ENCODE measurements at regions not wholly inside any gene's neighbourhood (a gene's known extent, or its start where the extent isn't known, plus 50 kb on each side); places are given as distances from the start of the nearest gene placed in this dataset.

DNA sequence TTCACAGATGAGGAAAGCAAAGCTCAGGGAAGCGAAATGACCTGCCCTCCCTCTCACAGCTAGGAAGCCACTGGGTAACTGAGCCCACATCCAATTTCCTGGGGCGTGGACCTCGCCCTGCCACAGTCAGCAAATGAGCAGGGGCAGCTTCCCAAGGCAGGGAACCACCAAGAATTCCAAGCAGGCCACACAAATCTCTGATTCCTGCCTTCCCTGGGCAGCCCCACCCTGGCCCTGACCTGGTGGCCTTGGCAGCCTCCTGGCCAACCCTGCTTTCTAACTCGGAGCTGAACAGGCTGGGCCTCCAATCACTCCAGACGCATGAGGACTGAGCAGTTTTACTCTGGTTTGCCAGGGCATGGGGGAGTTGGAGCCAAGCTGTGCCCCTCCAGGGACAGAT, 203.7 kb upstream of the TLE3 start:
- no peak for TF ChIP-seq CTCF (IDR thresholded peaks at IDR 0.05)
- no peaks in the 10 kb centered on the region for H3K36me3 ChIP-seq
- peaks cover 4% of the 10 kb centered on the region for H3K9me3 ChIP-seq
- no peak overlapping the region for H3K27ac ChIP-seq
- no peak for DNase-seq (ENCODE audit: low spot score)
- no peaks in the 10 kb centered on the region for H3K27me3 ChIP-seq (replicated peaks; ENCODE audit: insufficient read depth)
- ATAC-seq (ENCODE audit: insufficient number of reproducible peaks, low FRiP score, low read depth), result no peak
- no peak overlapping the region for H3K4me3 ChIP-seq
- no peaks in the 10 kb centered on the region for H3K4me1 ChIP-seq (ENCODE audit: control insufficient read depth in 1 of 2, low read depth in 2 of 2)

DNA sequence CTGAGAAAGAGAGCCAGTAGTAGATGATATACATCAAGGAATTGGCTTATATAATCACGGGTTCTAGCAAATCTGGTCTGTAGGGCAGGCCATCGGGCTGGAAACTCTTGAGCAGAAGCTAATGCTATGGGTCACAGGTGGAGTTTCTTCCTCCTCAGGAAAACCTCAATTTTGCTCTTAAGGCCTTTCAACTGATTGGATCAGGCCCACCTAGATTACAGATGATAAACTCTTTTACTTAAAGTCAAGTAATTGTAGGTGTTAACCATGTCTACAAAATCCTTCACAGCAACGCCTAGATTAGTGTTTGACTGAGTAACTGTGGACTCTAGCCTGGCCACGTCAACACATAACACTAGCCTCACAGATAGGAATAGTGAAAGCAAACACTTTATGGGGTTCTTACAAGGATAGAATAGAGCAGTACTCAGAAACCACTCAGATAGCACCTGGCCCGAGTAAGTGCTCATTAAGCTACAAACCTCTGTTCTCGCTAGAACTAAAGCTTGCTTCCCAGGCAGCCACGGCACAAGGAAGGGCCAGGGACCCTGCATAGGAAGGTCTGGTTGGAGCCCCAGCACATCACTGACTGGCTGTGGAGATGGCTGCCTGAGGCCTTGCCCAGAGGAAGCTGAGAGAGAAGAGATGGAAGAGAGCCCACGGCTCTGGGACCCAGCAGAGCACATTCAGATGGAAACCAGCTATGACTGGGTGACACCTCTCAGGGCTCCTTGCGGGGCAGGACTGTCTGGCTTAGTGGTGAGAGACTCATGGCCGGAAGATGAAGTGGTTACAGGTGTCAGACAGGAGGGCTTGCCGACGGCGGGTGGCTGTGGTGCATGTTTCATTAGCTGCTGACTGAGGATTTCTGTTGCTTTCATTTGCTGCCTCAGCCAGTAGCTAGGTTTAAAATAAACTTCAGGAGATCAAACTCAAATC, 202.5 kb upstream of the TLE3 start:
- Histone ChIP-seq H3K4me1 (ENCODE audit: control insufficient read depth in 1 of 2, low read depth in 2 of 2) (no peaks in the 10 kb centered on the region), H3K4me3 (no peak overlapping the region), H3K27me3 (replicated peaks; ENCODE audit: insufficient read depth) (no peaks in the 10 kb centered on the region), H3K27ac (no peak overlapping the region), H3K9me3 (peaks cover 4% of the 10 kb centered on the region), H3K36me3 (no peaks in the 10 kb centered on the region)
- no peak for TF ChIP-seq CTCF (IDR thresholded peaks at IDR 0.05)
- no peak for DNase-seq (ENCODE audit: low spot score)
- no peak for ATAC-seq (ENCODE audit: insufficient number of reproducible peaks, low FRiP score, low read depth)

DNA sequence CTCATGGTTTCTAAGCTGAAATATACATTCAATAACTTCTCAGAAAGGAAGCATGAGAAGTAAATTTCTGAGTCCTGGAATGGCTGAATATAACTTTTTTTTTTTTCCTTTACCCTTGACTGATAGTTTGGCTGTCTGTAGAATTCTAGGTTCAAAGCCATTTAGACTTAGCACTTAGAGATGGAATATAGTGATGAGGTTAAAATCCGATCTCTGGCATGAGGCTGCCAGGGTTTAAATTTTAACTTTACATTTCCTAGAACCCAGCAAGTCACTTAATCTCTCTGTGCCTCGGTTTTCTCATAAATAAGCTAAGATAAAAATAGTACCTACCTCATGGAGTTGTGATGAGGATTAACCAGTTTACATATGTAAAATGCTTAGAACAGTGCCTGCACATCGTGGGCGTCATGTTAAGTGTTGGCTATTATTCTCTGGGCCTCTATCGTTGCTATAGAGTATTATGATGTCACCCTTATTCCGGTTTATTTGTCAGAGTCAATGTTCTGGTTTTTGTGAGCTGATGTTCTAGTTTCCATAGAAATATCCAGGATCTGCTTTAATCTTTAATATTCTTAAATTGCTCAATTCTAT, 199.8 kb upstream of the TLE3 start:
- DNase-seq (ENCODE audit: low spot score) (no peak), ATAC-seq (ENCODE audit: insufficient number of reproducible peaks, low FRiP score, low read depth) (no peak)

GRCh38 chr15:70294731-70295305, 197.1 kb upstream of the TLE3 start:
- H3K9me3 ChIP-seq, result no peaks in the 10 kb centered on the region
- H3K27ac ChIP-seq, result no peak overlapping the region
- H3K4me3 ChIP-seq, result no peak overlapping the region
- TF ChIP-seq CTCF (IDR thresholded peaks at IDR 0.05), result no peak
- DNase-seq (ENCODE audit: low spot score) (no peak), ATAC-seq (ENCODE audit: insufficient number of reproducible peaks, low FRiP score, low read depth) (no peak)
- H3K27me3 ChIP-seq (replicated peaks; ENCODE audit: insufficient read depth), result no peaks in the 10 kb centered on the region
- H3K36me3 ChIP-seq, result no peaks in the 10 kb centered on the region
- H3K4me1 ChIP-seq (ENCODE audit: control insufficient read depth in 1 of 2, low read depth in 2 of 2), result peaks cover 0 to 8% of the 10 kb centered on the region in 2 donors

More for the DNA sequence above, 199.8 kb upstream of the TLE3 start:
- TF ChIP-seq CTCF (IDR thresholded peaks at IDR 0.05), result no peak
- Histone ChIP-seq H3K27ac (no peak overlapping the region), H3K9me3 (no peaks in the 10 kb centered on the region), H3K27me3 (replicated peaks; ENCODE audit: insufficient read depth) (no peaks in the 10 kb centered on the region), H3K36me3 (no peaks in the 10 kb centered on the region), H3K4me3 (no peak overlapping the region), H3K4me1 (ENCODE audit: control insufficient read depth in 1 of 2, low read depth in 2 of 2) (no peaks in the 10 kb centered on the region)
